ENCODE measurements at regions not wholly inside any gene's neighbourhood (a gene's known extent, or its start where the extent isn't known, plus 50 kb on each side); places are given as distances from the start of the nearest gene placed in this dataset.

DNA sequence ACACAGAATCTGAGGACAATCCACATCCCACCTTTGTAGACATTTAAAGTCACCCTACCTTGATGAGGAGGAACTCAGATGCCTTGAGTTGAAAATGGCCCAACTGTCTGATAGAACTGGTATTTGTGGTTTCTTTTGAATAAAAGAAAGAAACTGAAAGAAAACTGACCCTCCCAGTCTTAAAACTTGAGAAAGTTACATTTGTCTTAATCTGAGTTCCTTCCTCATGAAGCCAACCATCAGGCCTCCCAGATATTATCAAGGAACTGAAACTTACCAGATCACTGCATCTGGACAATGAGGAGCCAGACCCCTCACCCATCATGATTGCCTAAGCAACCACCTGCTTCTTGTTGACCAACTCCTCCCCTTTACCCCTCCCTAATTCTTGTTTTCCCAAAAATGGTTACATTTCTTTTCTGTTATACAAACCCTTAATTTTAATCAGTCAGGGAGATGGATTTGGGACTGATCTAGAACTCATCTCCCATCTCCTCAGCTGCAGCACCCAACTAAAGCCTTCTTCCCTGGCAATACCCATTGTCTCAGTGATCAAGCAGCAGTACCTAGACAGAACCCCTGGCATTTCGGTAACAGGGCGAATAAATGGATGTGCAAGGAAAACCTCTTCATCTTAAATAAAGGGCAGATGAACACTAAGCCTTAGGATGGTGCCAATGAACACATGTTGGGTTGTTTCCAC lies 72.0 kb upstream of the RESF1 start:
- TF ChIP-seq, protein P1, sequence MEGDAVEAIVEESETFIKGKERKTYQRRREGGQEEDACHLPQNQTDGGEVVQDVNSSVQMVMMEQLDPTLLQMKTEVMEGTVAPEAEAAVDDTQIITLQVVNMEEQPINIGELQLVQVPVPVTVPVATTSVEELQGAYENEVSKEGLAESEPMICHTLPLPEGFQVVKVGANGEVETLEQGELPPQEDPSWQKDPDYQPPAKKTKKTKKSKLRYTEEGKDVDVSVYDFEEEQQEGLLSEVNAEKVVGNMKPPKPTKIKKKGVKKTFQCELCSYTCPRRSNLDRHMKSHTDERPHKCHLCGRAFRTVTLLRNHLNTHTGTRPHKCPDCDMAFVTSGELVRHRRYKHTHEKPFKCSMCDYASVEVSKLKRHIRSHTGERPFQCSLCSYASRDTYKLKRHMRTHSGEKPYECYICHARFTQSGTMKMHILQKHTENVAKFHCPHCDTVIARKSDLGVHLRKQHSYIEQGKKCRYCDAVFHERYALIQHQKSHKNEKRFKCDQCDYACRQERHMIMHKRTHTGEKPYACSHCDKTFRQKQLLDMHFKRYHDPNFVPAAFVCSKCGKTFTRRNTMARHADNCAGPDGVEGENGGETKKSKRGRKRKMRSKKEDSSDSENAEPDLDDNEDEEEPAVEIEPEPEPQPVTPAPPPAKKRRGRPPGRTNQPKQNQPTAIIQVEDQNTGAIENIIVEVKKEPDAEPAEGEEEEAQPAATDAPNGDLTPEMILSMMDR (IDR thresholded peaks at IDR 0.05) = no peak
- TF ChIP-seq POLR2A (IDR thresholded peaks at IDR 0.05) = no peak
